ENCODE measurements at regions not wholly inside any gene's neighbourhood (a gene's known extent, or its start where the extent isn't known, plus 50 kb on each side); places are given as distances from the start of the nearest gene placed in this dataset.

GRCh38 chr18:69330385-69331005, 70.2 kb upstream of the DOK6 start:
- no peak for DNase-seq (ENCODE audit: low spot score)

GRCh38 chr18:69349912-69350597, 50.6 kb upstream of the DOK6 start:
- no peak for DNase-seq (ENCODE audit: low spot score)
